NCI-H748 treated with DMSO at 0.1 percent for 48 hours (cell line): ENCODE measurements at regions not wholly inside any gene's neighbourhood (a gene's known extent, or its start where the extent isn't known, plus 50 kb on each side); places are given as distances from the start of the nearest gene placed in this dataset.
"Not testable (repeated sequence)": the region's sequence is repeated elsewhere in the genome, so short reads cannot be mapped to it uniquely, and the experiment has no call there.

Experiments used
- DNase-seq: peaks from one replicate; lab custom pipeline; 2025; lab: John Stamatoyannopoulos, UW

- DNase-seq = no peak
Observed at GRCh38 chr3:181330821-181331563, 341.5 kb upstream of the DNAJC19 start.

- DNase-seq = no peak
Observed at GRCh38 chr3:181330257-181330656, 340.7 kb upstream of the DNAJC19 start.

- peak; percentile 78 for DNase-seq
Observed at GRCh38 chr3:181329024-181329423, 339.5 kb upstream of the DNAJC19 start.

GRCh38 chr3:181328346-181328745, 338.8 kb upstream of the DNAJC19 start:
- peak; percentile 19 for DNase-seq

- DNase-seq = no peak
Observed at GRCh38 chr3:181327349-181327748, 337.8 kb upstream of the DNAJC19 start.

GRCh38 chr3:181326637-181327223, 337.2 kb upstream of the DNAJC19 start:
- DNase-seq = peak; percentile 47

GRCh38 chr3:181324516-181324915, 335.0 kb upstream of the DNAJC19 start:
- not testable (repeated sequence) for DNase-seq

- DNase-seq = no peak
Observed at GRCh38 chr3:181318321-181318720, 328.8 kb upstream of the DNAJC19 start.

- no peak for DNase-seq
Observed at GRCh38 chr3:181317508-181317907, 328.0 kb upstream of the DNAJC19 start.

- DNase-seq = no peak
Observed at GRCh38 chr3:181316482-181316881, 326.9 kb upstream of the DNAJC19 start.

- DNase-seq = peak; percentile 55
Observed at GRCh38 chr3:181313335-181313734, 323.8 kb upstream of the DNAJC19 start.

- DNase-seq = no peak
Observed at GRCh38 chr3:181311186-181311585, 321.6 kb upstream of the DNAJC19 start.

- peak; percentile 6 for DNase-seq
Observed at GRCh38 chr3:181302960-181303359, 313.4 kb upstream of the DNAJC19 start.

GRCh38 chr3:181300033-181300432, 310.5 kb upstream of the DNAJC19 start:
- DNase-seq = no peak

- DNase-seq = no peak
Observed at GRCh38 chr3:181298421-181298820, 308.9 kb upstream of the DNAJC19 start.

GRCh38 chr3:181292984-181293383, 303.4 kb upstream of the DNAJC19 start:
- no peak for DNase-seq

GRCh38 chr3:181290941-181291340, 301.4 kb upstream of the DNAJC19 start:
- DNase-seq = peak; percentile 35

- no peak for DNase-seq
Observed at GRCh38 chr3:181289306-181289705, 299.8 kb upstream of the DNAJC19 start.

GRCh38 chr3:181288145-181288544, 298.6 kb upstream of the DNAJC19 start:
- DNase-seq = no peak

- DNase-seq = peak; percentile 28
Observed at GRCh38 chr3:181279239-181279565, 289.7 kb upstream of the DNAJC19 start.

GRCh38 chr3:181278468-181279238, 289.1 kb upstream of the DNAJC19 start:
- peak; percentile 21 for DNase-seq

- no peak for DNase-seq
Observed at GRCh38 chr3:181276358-181276896, 286.9 kb upstream of the DNAJC19 start.

GRCh38 chr3:181274025-181274424, 284.5 kb upstream of the DNAJC19 start:
- no peak for DNase-seq
